HepG2 (cell line): ENCODE measurements at regions not wholly inside any gene's neighbourhood (a gene's known extent, or its start where the extent isn't known, plus 50 kb on each side); places are given as distances from the start of the nearest gene placed in this dataset.

Source experiments
- ATAC-seq: fragments of 200-7000 bp; cut with Tn5 transposase; 3 replicates; pipeline ENCODE4 v1.9.1; 2020; ENCODE audit warnings: mild to moderate bottlenecking, moderate library complexity
- BruUV-seq: library from RNA; stranded (reverse); fragments of 400-500 nt; replicated peaks from 2 replicates; lab custom pipeline; 2021; lab: Mats Ljungman, UMichigan
- CTCF ChIA-PET: fragments of 300-600 bp; formaldehyde crosslinking; extraction: SDS; loops from one replicate; lab custom pipeline; 2021; ENCODE audit warnings: low total read pairs, inconsistent platforms, low intra/inter-chr PET ratio; lab: Yijun Ruan, JAX
- POLR2A ChIA-PET: fragments of 350-600 bp; sonication (Branson Sonifier 250); formaldehyde crosslinking; loops from one replicate; lab custom pipeline; 2020; ENCODE audit warnings: antibody characterized with exemption, inconsistent platforms; lab: Yijun Ruan, JAX
- DNase-seq: peaks from one replicate; pipeline ENCODE4 v3.0.0-alpha.2; 2015; ENCODE audit warnings: low spot score
- FAIRE-seq: peaks from 3 replicates; lab custom pipeline; 2011; peaks lifted over from hg19 to GRCh38; lab: Jason Lieb, UNC
- H2AFZ ChIP-seq: one replicate; pipeline ENCODE4 v1.6.1; 2011; ENCODE audit warnings: low read length, inconsistent platforms
- H3K27ac ChIP-seq: fragments of 300-600 bp; 3 replicates; pipeline ENCODE4 v1.8.0; 2011; ENCODE audit warnings: mixed run types, mild to moderate bottlenecking, mixed read lengths, low read length, inconsistent platforms; ENCODE audit not compliant: insufficient read depth; ENCODE audit errors: extremely low read length
- H3K27me3 ChIP-seq, 2 experiments: fragments of 200-600 bp in 1 of 2; 2 replicates in 1 of 2; 3 replicates in 1 of 2; pipeline versions ENCODE4 v1.6.0 to v1.8.0; 2011; ENCODE audit warnings: low read length in 2 of 2, mild to moderate bottlenecking in 2 of 2, moderate library complexity in 2 of 2, inconsistent platforms in 1 of 2; ENCODE audit not compliant: insufficient read depth in 2 of 2, control insufficient read depth in 1 of 2
- H3K36me3 ChIP-seq, 2 experiments: fragments of 200-600 bp in 1 of 2; replicated peaks in 1 of 2; 2 replicates in 1 of 2; 3 replicates in 1 of 2; pipeline versions ENCODE4 v1.5.1 to v1.8.0; 2011; ENCODE audit warnings: low read length in 2 of 2, inconsistent platforms in 1 of 2; ENCODE audit not compliant: insufficient read depth in 2 of 2, control insufficient read depth in 1 of 2
- H3K4me1 ChIP-seq: 2 replicates; pipeline ENCODE4 v1.5.1; 2012; ENCODE audit warnings: low read length, inconsistent platforms; ENCODE audit not compliant: insufficient read depth
- H3K4me2 ChIP-seq: 2 replicates; pipeline ENCODE4 v1.6.0; 2011; ENCODE audit warnings: low read depth, low read length, inconsistent platforms
- H3K4me3 ChIP-seq, 3 experiments: fragments of 200-600 bp in 1 of 3; sonication (generic), shearing (Covaris generic) in 1 of 3; replicated peaks in 1 of 3; 2 replicates each; pipeline ENCODE4 v1.5.1; 2011 to 2016; ENCODE audit warnings: low read length in 3 of 3, inconsistent platforms in 2 of 3, low read depth in 2 of 3, mild to moderate bottlenecking in 2 of 3, control low read depth in 1 of 3, mixed read lengths in 1 of 3; ENCODE audit not compliant: insufficient read depth in 1 of 3
- H3K79me2 ChIP-seq: one replicate; pipeline ENCODE4 v1.6.1; 2011; ENCODE audit warnings: low read length, inconsistent platforms; ENCODE audit not compliant: insufficient read depth
- H3K9ac ChIP-seq: 2 replicates; pipeline ENCODE4 v1.6.0; 2011; ENCODE audit warnings: mild to moderate bottlenecking, low read depth, low read length, inconsistent platforms; ENCODE audit not compliant: insufficient read depth
- H3K9me3 ChIP-seq: 2 replicates; pipeline ENCODE4 v1.5.1; 2012; ENCODE audit warnings: mild to moderate bottlenecking, low read length
- H4K20me1 ChIP-seq: 2 replicates; pipeline ENCODE4 v1.6.0; 2011; ENCODE audit warnings: inconsistent platforms, mild to moderate bottlenecking, low read length, moderate library complexity; ENCODE audit not compliant: insufficient read depth
- DR1 ChIP-seq: sonication (generic); formaldehyde crosslinking; IDR thresholded peaks from 2 replicates; pipeline ENCODE4 v1.8.0; 2021; ENCODE audit warnings: mild to moderate bottlenecking, missing genetic modification reagents, inconsistent platforms
- GABPB1 ChIP-seq: IDR thresholded peaks from 2 replicates; pipeline ENCODE4 v1.6.1; 2016; ENCODE audit warnings: mild to moderate bottlenecking, missing genetic modification reagents, moderate library complexity, missing compliant biosample characterization
- MAFF ChIP-seq: IDR thresholded peaks from 2 replicates; pipeline ENCODE4 v1.6.1; 2011; ENCODE audit warnings: low read depth, low read length, improper control_type of control experiment
- MED13 ChIP-seq: sonication (generic); formaldehyde crosslinking; IDR thresholded peaks from 2 replicates; pipeline ENCODE4 v1.5.0; 2020; ENCODE audit warnings: missing genetic modification reagents
- NFYC ChIP-seq: IDR thresholded peaks from 2 replicates; pipeline ENCODE4 v1.6.1; 2016; ENCODE audit warnings: missing genetic modification reagents, missing compliant biosample characterization
- RARA ChIP-seq: IDR thresholded peaks from 2 replicates; pipeline ENCODE4 v1.6.1; 2016; ENCODE audit warnings: missing genetic modification reagents, missing compliant biosample characterization
- U2AF1 ChIP-seq: fragments of 200-400 bp; formaldehyde crosslinking; optimal IDR thresholded peaks from 2 replicates; pipeline ENCODE3; 2017; ENCODE audit warnings: mild to moderate bottlenecking, low read depth, low read length
- ZNF337 ChIP-seq: sonication (generic); formaldehyde crosslinking; IDR thresholded peaks from 2 replicates; pipeline ENCODE4 v1.5.1; 2020; ENCODE audit warnings: missing genetic modification reagents, low read depth, mild to moderate bottlenecking, borderline replicate concordance
- ZNF33B ChIP-seq: sonication (generic); formaldehyde crosslinking; IDR thresholded peaks from 2 replicates; pipeline ENCODE4 v1.5.1; 2020; ENCODE audit warnings: mild to moderate bottlenecking, missing genetic modification reagents
- WGBS: methylation state at CpG from one replicate; pipeline ENCODE4 v1.1.6; 2017; ENCODE audit warnings: low lambda C conversion rate; 5-methylcytosine and 5-hydroxymethylcytosine counted together
- in situ Hi-C: cut with HindIII; loops from 2 replicates; pipeline ENCODE4 v1.10.0; 2017; ENCODE audit warnings: low pct_unique_long_range_greater_than_20kb; ENCODE audit not compliant: extremely low pct_ligation_motif_present
- intact Hi-C: fragments of 100-400 bp; cut with micrococcal nuclease; formaldehyde crosslinking; loops from one replicate; pipeline ENCODE4 v1.10.0; 2022; ENCODE audit not compliant: unreplicated experiment
- TF ChIP-seq, protein P1 (sequence below): sonication (generic); formaldehyde crosslinking; IDR thresholded peaks from 2 replicates; pipeline ENCODE4 v1.5.0; 2020; ENCODE audit warnings: mild to moderate bottlenecking, missing genetic modification reagents
- TF ChIP-seq, protein P2 (sequence below): sonication (generic); formaldehyde crosslinking; conservative IDR thresholded peaks from 2 replicates; pipeline ENCODE4 v1.4.0; 2020; ENCODE audit warnings: missing genetic modification reagents
- TF ChIP-seq, protein P3 (sequence below): IDR thresholded peaks from 2 replicates; pipeline ENCODE4 v1.6.1; 2016; ENCODE audit warnings: missing compliant biosample characterization, missing genetic modification reagents, borderline replicate concordance
- TF ChIP-seq, protein P4 (sequence below): sonication (generic); formaldehyde crosslinking; IDR thresholded peaks from 2 replicates; pipeline ENCODE4 v1.8.1; 2023; ENCODE audit warnings: mild to moderate bottlenecking, inconsistent platforms, moderate library complexity, missing genetic modification reagents, borderline replicate concordance

DNA sequence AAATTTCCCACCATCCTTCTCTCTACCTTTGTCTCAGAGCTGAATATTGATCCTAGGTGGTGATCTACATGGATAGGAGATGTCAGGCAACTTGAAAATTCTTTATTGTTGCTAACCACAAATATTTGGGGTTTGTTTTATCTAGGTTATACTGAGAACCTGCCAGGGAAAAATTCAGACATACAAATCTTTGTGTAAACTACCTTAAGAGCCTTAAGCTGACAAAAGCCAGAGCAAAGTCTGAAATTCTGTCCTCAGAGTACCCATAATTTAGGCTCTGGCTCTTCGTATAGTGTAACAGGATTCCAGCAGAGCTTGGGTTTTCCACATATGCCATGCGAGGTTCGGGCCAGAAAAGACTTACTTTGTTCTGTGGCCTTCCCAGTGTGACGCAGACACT, 406.7 kb upstream of the MAF start:
- DNase-seq: no peak
- POLR2A ChIA-PET: no interaction called here
- ATAC-seq: no peak
- Histone ChIP-seq H3K4me1 (no peaks in the 10 kb centered on the region), H3K27ac (no peak overlapping the region), H3K27me3 (no peaks in the 10 kb centered on the region), H3K79me2 (no peaks in the 10 kb centered on the region), H4K20me1 (no peaks in the 10 kb centered on the region), H2AFZ (no peak overlapping the region), H3K9ac (no peak overlapping the region), H3K4me3 (no peak overlapping the region), H3K36me3 (no peaks in the 10 kb centered on the region), H3K4me2 (no peak overlapping the region), H3K9me3 (no peaks in the 10 kb centered on the region; the same call in 1 of the 2 replicates)
- BruUV-seq: no TSS peak
- CTCF ChIA-PET: no interaction called here
- 4% methylated on average over 4 of the region's 4 CpGs for WGBS
- intact Hi-C loops: no loop called here
- TF ChIP-seq NFYC (no peak), MAFF (no peak), DR1 (CRISPR knock-in tag) (no peak), U2AF1 (no peak), GABPB1 (no peak), RARA (CRISPR knock-in tag) (no peak), ZNF33B (CRISPR knock-in tag) (no peak), ZNF337 (no peak), MED13 (no peak)
- TF ChIP-seq, protein P1, sequence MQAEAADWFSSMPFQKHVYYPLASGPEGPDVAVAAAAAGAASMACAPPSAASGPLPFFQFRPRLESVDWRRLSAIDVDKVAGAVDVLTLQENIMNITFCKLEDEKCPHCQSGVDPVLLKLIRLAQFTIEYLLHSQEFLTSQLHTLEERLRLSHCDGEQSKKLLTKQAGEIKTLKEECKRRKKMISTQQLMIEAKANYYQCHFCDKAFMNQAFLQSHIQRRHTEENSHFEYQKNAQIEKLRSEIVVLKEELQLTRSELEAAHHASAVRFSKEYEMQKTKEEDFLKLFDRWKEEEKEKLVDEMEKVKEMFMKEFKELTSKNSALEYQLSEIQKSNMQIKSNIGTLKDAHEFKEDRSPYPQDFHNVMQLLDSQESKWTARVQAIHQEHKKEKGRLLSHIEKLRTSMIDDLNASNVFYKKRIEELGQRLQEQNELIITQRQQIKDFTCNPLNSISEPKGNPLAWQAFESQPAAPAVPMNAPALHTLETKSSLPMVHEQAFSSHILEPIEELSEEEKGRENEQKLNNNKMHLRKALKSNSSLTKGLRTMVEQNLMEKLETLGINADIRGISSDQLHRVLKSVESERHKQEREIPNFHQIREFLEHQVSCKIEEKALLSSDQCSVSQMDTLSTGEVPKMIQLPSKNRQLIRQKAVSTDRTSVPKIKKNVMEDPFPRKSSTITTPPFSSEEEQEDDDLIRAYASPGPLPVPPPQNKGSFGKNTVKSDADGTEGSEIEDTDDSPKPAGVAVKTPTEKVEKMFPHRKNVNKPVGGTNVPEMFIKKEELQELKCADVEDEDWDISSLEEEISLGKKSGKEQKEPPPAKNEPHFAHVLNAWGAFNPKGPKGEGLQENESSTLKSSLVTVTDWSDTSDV (CRISPR knock-in tag): no peak
- TF ChIP-seq, protein P2, sequence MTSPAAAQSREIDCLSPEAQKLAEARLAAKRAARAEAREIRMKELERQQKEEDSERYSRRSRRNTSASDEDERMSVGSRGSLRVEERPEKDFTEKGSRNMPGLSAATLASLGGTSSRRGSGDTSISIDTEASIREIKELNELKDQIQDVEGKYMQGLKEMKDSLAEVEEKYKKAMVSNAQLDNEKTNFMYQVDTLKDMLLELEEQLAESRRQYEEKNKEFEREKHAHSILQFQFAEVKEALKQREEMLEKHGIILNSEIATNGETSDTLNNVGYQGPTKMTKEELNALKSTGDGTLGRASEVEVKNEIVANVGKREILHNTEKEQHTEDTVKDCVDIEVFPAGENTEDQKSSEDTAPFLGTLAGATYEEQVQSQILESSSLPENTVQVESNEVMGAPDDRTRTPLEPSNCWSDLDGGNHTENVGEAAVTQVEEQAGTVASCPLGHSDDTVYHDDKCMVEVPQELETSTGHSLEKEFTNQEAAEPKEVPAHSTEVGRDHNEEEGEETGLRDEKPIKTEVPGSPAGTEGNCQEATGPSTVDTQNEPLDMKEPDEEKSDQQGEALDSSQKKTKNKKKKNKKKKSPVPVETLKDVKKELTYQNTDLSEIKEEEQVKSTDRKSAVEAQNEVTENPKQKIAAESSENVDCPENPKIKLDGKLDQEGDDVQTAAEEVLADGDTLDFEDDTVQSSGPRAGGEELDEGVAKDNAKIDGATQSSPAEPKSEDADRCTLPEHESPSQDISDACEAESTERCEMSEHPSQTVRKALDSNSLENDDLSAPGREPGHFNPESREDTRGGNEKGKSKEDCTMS (CRISPR knock-in tag): no peak
- TF ChIP-seq, protein P3, sequence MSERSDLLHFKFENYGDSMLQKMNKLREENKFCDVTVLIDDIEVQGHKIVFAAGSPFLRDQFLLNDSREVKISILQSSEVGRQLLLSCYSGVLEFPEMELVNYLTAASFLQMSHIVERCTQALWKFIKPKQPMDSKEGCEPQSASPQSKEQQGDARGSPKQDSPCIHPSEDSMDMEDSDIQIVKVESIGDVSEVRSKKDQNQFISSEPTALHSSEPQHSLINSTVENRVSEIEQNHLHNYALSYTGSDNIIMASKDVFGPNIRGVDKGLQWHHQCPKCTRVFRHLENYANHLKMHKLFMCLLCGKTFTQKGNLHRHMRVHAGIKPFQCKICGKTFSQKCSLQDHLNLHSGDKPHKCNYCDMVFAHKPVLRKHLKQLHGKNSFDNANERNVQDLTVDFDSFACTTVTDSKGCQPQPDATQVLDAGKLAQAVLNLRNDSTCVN (CRISPR knock-in tag): no peak
- TF ChIP-seq, protein P4, sequence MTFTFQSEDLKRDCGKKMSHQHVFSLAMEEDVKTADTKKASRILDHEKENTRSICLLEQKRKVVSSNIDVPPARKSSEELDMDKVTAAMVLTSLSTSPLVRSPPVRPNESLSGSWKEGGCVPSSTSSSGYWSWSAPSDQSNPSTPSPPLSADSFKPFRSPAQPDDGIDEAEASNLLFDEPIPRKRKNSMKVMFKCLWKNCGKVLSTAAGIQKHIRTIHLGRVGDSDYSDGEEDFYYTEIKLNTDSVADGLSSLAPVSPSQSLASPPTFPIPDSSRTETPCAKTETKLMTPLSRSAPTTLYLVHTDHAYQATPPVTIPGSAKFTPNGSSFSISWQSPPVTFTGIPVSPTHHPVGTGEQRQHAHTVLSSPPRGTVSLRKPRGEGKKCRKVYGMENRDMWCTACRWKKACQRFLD (CRISPR knock-in tag): no peak
- in situ Hi-C loops: no loop called here
- FAIRE-seq: no peak
